ENCODE measurements at regions not wholly inside any gene's neighbourhood (a gene's known extent, or its start where the extent isn't known, plus 50 kb on each side); places are given as distances from the start of the nearest gene placed in this dataset.

DNA sequence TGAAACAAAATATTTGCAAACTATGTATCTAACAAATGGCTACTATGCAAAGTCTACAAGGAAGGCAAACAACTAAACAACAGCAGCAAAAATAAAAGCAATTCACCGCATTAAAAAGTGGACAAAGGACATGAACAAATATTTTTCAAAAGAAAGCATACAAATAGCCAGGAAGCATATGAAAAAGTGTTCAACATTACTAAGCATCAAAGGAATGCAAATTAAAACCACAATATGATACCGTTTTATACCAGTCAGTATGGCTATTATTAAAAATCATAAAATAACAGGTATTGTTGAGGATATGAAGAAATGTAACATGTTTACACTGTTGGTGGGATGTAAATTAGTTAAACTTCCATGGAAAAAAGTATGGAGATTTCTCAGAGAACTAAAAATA, 1106.7 kb downstream of the PDHA2 start:
- no peak overlapping the region for H3K4me3 ChIP-seq (ENCODE audit: low read depth, low read length)
- DNase-seq (ENCODE audit: low read depth): no peak
- TF ChIP-seq CTCF (IDR thresholded peaks at IDR 0.05; ENCODE audit: low read depth, low read length, missing control alignments): no peak

- TF ChIP-seq CTCF (IDR thresholded peaks at IDR 0.05; ENCODE audit: low read depth, low read length, missing control alignments): no peak
- no peak for DNase-seq (ENCODE audit: low read depth)
- no peak overlapping the region for H3K4me3 ChIP-seq (ENCODE audit: low read depth, low read length)
These were observed 1112.7 kb downstream of the PDHA2 start for GRCh38 chr4:96952610-96953009.

DNA sequence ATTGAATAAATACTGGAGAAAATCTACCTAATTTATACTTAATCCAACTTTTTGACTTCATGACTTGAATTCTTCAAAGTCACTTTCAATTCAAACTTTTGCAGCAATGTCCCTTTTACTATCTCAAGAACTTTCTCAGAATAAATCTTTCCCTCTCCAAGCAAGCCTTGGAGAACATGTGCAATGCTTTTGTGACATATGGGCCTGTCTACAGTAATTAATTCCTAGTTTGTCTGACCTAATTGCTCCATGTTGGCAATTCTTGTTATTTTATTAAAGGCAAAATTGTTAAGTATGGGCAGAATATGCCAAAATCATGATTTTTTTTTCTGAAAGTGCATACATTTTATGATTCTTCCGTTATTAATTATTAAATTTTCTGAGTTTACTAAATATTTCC, 1115.3 kb downstream of the PDHA2 start:
- no peak for DNase-seq (ENCODE audit: low read depth)
- no peak overlapping the region for H3K4me3 ChIP-seq (ENCODE audit: low read depth, low read length)
- TF ChIP-seq CTCF (IDR thresholded peaks at IDR 0.05; ENCODE audit: low read depth, low read length, missing control alignments): no peak

DNA sequence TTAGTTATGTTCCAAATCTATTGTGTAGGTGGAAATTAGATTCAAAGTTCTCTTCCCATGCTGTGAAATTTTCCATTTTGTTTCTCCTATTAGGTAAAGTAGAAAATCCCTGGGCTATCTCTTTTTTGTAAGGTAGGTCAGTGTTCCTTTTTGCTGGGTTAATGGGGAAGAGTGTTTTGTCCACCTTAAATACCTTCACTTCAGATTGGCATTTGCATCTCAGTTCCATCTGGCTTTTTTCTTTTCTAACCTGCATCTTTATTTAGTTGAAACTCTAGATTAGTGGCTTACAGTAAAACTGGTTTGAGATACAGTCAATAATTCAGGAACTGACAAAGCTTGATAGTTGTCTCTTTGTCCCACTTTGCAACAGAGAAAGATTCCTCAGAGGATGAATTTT, 1115.8 kb downstream of the PDHA2 start:
- no peak for TF ChIP-seq CTCF (IDR thresholded peaks at IDR 0.05; ENCODE audit: low read depth, low read length, missing control alignments)
- DNase-seq (ENCODE audit: low read depth): no peak
- H3K4me3 ChIP-seq (ENCODE audit: low read depth, low read length): no peak overlapping the region

DNA sequence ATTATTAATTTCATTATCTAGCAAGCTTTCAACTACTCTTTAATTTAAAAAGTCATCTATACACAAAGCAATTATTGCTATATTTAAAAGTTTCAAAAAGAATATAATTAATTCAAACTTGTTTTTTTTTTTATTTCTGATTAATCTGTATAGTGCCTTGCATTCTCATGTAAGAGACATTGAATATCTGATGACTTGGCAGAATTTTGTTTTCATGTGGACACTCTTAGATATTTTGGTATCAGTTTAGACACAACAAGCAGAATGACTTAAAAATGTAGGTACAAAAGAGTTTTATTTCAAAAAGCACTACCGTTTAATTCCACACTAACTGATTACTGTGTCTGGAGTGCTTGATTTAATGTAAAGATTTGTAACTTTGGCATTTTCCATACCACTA, 1129.6 kb downstream of the PDHA2 start:
- H3K4me3 ChIP-seq (ENCODE audit: low read depth, low read length): no peak overlapping the region
- DNase-seq (ENCODE audit: low read depth): no peak
- TF ChIP-seq CTCF (IDR thresholded peaks at IDR 0.05; ENCODE audit: low read depth, low read length, missing control alignments): no peak

- TF ChIP-seq CTCF (IDR thresholded peaks at IDR 0.05; ENCODE audit: low read depth, low read length, missing control alignments): no peak
- no peak overlapping the region for H3K4me3 ChIP-seq (ENCODE audit: low read depth, low read length)
- no peak for DNase-seq (ENCODE audit: low read depth)
These were observed 1133.0 kb downstream of the PDHA2 start for GRCh38 chr4:96972920-96973319.

DNA sequence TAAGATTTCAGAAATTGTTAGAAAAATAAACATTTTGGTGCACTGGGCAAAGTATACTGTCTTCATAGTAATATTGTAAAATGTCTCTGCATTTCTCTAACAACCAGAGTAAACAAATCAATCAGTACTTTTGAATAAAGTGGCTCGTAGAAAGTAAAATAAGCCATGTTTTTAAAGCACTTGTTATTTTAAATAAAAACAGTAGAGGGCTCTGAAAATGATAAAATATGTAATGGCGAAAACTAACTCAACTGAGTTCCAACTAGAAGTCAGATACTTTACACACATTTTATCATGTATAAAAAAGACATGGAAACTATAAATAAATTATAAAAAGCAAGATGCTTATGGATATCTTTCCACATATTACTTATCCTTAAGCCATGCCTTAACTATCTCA, 1134.4 kb downstream of the PDHA2 start:
- DNase-seq (ENCODE audit: low read depth): no peak
- no peak overlapping the region for H3K4me3 ChIP-seq (ENCODE audit: low read depth, low read length)
- no peak for TF ChIP-seq CTCF (IDR thresholded peaks at IDR 0.05; ENCODE audit: low read depth, low read length, missing control alignments)

Data from GM12864 (cell line).